Effector memory CD8-positive, alpha-beta T cell (primary cell): ENCODE measurements at regions not wholly inside any gene's neighbourhood (a gene's known extent, or its start where the extent isn't known, plus 50 kb on each side); places are given as distances from the start of the nearest gene placed in this dataset.
"Not testable (repeated sequence)": the region's sequence is repeated elsewhere in the genome, so short reads cannot be mapped to it uniquely, and the experiment has no call there.

ENCODE experiments used
- ATAC-seq: fragments of 150-1000 bp; cut with Tn5 transposase; replicated peaks from 2 replicates; pipeline ENCODE4 v1.10.0; 2021; ENCODE audit warnings: mild to moderate bottlenecking, moderate library complexity
- DNase-seq, 3 experiments: peaks; one replicate each; pipeline ENCODE4 v3.0.0; 2021
- H3K27ac Mint-ChIP-seq, 2 donors: one replicate each; pipeline ENCODE4 v1.8.0; 2022; ENCODE audit warnings: mild to moderate bottlenecking in 2 of 2, mixed read lengths in 2 of 2, moderate library complexity in 2 of 2
- H3K27me3 Mint-ChIP-seq, 2 donors: one replicate each; pipeline ENCODE4 v1.8.0; 2022; ENCODE audit warnings: mixed read lengths in 2 of 2
- H3K36me3 Mint-ChIP-seq: one replicate; pipeline ENCODE4 v1.8.0; 2022; ENCODE audit warnings: mild to moderate bottlenecking, moderate library complexity, mixed read lengths; ENCODE audit not compliant: insufficient read depth
- H3K4me1 Mint-ChIP-seq, 2 donors: one replicate each; pipeline ENCODE4 v1.8.0; 2022; ENCODE audit warnings: low read depth in 2 of 2, mixed read lengths in 2 of 2
- H3K4me3 Mint-ChIP-seq, 2 donors: one replicate each; pipeline ENCODE4 v1.8.0; 2022; ENCODE audit warnings: mild to moderate bottlenecking in 2 of 2, mixed read lengths in 2 of 2, moderate library complexity in 2 of 2
- H3K9me3 Mint-ChIP-seq, 2 donors: one replicate each; pipeline ENCODE4 v1.8.0; 2022; ENCODE audit warnings: mixed read lengths in 2 of 2

GRCh38 chr1:5728663-5729355, 263.4 kb downstream of the NPHP4 start:
- no peak overlapping the region for H3K4me3 Mint-ChIP-seq

DNA sequence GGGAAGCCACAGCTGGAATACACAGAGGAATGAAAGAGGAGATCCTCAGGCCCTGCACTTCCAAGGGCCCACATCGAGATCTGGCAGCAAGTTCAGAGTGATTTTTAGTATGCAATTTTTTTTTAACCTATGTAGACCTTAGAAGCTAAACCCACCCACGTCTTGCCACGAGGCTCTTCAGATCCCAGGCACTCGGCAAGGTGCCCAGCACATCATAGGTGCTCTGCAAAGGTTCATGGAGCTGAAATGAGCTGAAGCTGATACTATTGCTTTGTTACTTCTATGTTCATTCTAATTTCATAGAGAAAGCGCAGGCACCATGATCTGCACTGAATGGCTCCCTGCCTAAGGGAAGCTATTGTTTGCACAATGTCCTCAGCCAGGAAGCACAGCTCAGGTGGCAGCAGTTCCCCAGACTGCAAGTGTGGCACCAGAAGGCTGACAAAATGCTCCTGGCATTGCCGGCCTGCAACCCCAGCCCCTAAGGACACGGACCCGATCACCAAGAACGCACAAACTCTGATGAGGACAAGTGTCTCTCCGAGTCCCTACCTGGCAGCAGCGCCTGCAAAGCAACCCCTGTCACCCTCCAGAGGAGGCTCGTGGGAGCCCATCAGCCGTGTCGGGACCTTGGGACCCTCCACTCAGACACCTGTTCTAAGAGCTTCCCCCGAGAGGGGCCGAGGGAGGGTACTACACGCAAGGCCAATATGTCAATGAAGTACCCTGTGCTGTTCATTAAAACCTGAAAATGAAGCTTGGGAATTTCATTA, 264.2 kb downstream of the NPHP4 start:
- DNase-seq (no peak), ATAC-seq (no peak)
- Mint-ChIP-seq H3K4me3 (no peak overlapping the region), H3K4me1 (no peaks in the 10 kb centered on the region), H3K9me3 (no peaks in the 10 kb centered on the region), H3K27me3 (peaks cover 33 to 60% of the 10 kb centered on the region in 2 donors), H3K36me3 (no peaks in the 10 kb centered on the region), H3K27ac (no peak overlapping the region)

More at GRCh38 chr1:5728663-5729355, 263.4 kb downstream of the NPHP4 start:
- no peaks in the 10 kb centered on the region for H3K9me3 Mint-ChIP-seq
- H3K36me3 Mint-ChIP-seq, result no peaks in the 10 kb centered on the region
- DNase-seq, result no peak
- ATAC-seq, result no peak
- H3K27ac Mint-ChIP-seq, result no peak overlapping the region
- H3K27me3 Mint-ChIP-seq, result peaks cover 36 to 63% of the 10 kb centered on the region in 2 donors
- H3K4me1 Mint-ChIP-seq, result no peaks in the 10 kb centered on the region

DNA sequence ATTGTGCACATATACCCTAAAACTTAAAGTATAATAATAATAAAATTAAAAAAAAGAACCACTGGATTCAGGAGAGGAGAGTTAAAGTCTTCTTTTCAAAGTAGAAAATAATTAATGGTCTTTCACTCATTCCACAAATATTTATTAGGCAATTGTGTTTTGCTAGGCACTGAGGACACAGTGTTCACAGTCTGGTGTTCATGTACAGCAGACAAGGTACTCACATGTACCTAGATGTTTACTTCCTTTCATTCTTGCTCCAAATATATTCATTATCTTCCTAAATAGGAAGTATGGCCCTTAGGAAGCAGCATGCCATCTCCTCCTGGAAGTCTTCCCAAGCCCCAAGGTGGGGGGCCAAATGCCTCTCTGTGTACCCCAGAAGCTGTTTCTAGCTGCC, 265.0 kb downstream of the NPHP4 start:
- H3K4me3 Mint-ChIP-seq, result no peak overlapping the region
- H3K27ac Mint-ChIP-seq, result no peak overlapping the region
- no peaks in the 10 kb centered on the region for H3K36me3 Mint-ChIP-seq
- no peaks in the 10 kb centered on the region for H3K4me1 Mint-ChIP-seq
- no peak for ATAC-seq
- no peak for DNase-seq
- H3K27me3 Mint-ChIP-seq, result peaks cover 33 to 60% of the 10 kb centered on the region in 2 donors
- H3K9me3 Mint-ChIP-seq, result no peaks in the 10 kb centered on the region

- not testable (repeated sequence) for DNase-seq, H3K9me3 Mint-ChIP-seq, H3K4me1 Mint-ChIP-seq, H3K27ac Mint-ChIP-seq, H3K36me3 Mint-ChIP-seq, ATAC-seq, H3K4me3 Mint-ChIP-seq
- H3K27me3 Mint-ChIP-seq, result peaks cover 33 to 60% of the 10 kb centered on the region in 2 donors
These were observed 265.5 kb downstream of the NPHP4 start for GRCh38 chr1:5726586-5727184.

DNA sequence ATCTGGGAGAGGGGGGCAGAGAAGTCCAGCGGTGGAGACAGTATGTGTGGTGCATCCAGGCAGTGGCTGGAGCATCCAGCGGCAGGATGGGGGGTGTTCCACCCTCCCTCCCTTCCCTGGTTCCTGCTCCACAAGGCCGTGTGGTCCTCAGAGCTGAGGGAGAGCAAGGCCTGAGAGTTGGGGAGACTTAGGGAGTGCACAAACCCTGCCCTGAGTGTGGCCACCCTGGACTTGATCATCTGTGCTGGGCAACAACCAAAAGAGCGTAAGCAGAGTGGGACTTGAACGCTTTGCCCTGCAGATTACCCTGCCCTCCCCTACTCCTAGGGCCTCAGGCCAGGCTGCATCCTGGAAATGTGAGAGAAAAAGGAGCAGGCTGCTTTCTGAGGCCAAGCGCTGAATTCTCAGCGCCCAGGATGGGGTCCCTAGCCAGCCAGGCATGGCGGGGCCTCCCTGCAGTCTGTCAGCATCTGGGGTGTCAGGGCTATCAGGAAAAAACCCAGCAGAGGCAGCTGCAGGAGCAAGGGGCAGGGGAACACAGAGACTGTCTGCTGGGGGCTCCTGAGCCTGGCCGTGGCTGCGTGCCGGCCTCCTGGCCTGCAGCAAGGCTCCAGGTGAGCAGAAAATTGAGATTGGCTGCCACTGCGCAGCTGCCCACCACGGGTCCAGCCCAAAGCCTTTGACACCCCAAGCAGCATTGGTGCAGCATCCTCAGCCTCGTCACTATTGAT, 266.2 kb downstream of the NPHP4 start:
- Mint-ChIP-seq H3K9me3 (no peaks in the 10 kb centered on the region), H3K36me3 (no peaks in the 10 kb centered on the region), H3K4me3 (no peak overlapping the region), H3K4me1 (no peaks in the 10 kb centered on the region), H3K27ac (no peak overlapping the region), H3K27me3 (peaks cover 33 to 60% of the 10 kb centered on the region in 2 donors)
- no peak for DNase-seq
- ATAC-seq, result no peak

DNA sequence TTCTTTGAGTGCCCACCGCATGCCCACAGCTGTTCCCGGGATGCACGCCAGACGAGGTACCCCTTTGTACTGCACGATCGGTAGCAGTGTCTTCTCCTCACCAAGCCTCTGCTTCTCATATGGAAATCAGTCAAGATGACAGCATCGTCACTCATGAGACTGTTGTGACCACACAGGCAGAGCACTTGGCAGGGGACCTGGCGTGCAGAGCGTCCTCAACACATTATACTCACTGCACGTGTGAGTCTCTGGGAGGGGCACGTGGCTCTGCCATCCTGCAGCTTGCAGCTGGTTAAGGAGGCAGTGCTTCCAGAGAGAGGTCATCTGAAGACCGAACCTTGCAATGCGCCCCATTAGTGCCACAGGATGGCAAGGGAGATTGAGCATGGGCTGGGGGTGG, 266.8 kb downstream of the NPHP4 start:
- Mint-ChIP-seq H3K27me3 (peaks cover 33 to 59% of the 10 kb centered on the region in 2 donors), H3K27ac (no peak overlapping the region), H3K36me3 (no peaks in the 10 kb centered on the region), H3K4me3 (no peak overlapping the region), H3K9me3 (no peaks in the 10 kb centered on the region), H3K4me1 (no peaks in the 10 kb centered on the region)
- ATAC-seq (no peak), DNase-seq (no peak)

DNA sequence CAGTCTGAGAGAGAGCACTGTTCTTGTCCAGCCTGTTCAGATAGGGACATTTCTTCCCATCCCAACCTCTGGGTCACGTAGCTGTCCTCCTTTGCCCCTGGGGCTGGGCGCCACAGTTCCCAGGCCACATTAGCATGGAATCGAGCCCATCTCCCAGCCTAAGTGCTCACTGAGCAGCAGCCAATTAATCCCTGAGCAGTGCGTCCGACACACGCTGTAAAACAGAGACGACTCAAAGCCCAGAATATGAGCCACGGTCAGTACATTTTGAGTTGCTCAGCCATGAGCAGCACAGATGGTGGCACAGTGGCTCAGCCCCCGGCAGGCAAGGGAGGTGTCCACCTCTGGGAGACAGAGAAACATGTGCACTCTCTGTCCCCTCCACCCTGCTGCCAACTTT, 267.4 kb downstream of the NPHP4 start:
- ATAC-seq (no peak), DNase-seq (no peak)
- Mint-ChIP-seq H3K4me1 (no peaks in the 10 kb centered on the region), H3K4me3 (no peak overlapping the region), H3K27me3 (peaks cover 27 to 53% of the 10 kb centered on the region in 2 donors), H3K36me3 (no peaks in the 10 kb centered on the region), H3K27ac (no peak overlapping the region), H3K9me3 (no peaks in the 10 kb centered on the region)

DNA sequence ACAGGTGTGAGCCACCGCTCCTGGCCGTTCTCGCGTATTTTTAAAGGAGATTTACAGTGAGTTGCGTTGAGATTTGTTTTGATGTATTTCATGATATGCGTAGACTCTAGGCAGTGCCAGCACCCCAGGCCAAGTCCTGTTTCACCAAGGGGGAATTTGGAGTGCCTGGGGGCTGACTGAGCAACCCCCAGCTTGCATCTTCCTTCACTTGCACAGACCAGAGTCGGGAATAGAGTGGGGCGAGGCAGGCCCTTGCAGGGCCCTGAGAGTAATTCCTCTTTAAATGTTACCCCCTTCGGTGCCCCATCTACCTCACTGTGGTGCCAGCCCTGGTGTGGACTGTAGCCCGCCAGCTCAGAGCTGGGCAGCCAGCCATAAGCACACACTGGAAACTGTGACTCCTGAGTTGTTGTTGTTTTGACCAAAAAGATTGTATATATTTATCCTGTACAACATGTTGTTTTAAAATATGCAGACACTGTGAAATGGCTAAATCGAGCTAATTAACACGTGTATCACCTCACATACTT, 269.5 kb downstream of the NPHP4 start:
- H3K27me3 Mint-ChIP-seq, result peaks cover 26 to 53% of the 10 kb centered on the region in 2 donors
- H3K4me3 Mint-ChIP-seq, result no peak overlapping the region
- DNase-seq (no peak), ATAC-seq (no peak)
- H3K9me3 Mint-ChIP-seq, result no peaks in the 10 kb centered on the region
- no peak overlapping the region for H3K27ac Mint-ChIP-seq
- H3K4me1 Mint-ChIP-seq, result no peaks in the 10 kb centered on the region
- H3K36me3 Mint-ChIP-seq, result no peaks in the 10 kb centered on the region

- Mint-ChIP-seq H3K36me3 (no peaks in the 10 kb centered on the region), H3K27ac (peak overlapping the region in 1 of 2 donors; percentile 35), H3K4me1 (no peaks in the 10 kb centered on the region), H3K4me3 (no peak overlapping the region), H3K27me3 (peaks cover 25 to 56% of the 10 kb centered on the region in 2 donors), H3K9me3 (no peaks in the 10 kb centered on the region)
- ATAC-seq (no peak), DNase-seq (no peak)
These were observed 270.5 kb downstream of the NPHP4 start for GRCh38 chr1:5721634-5722215.

- no peak overlapping the region for H3K4me3 Mint-ChIP-seq
- ATAC-seq (no peak), DNase-seq (no peak)
- H3K4me1 Mint-ChIP-seq, result no peaks in the 10 kb centered on the region
- H3K27me3 Mint-ChIP-seq, result peaks cover 24 to 61% of the 10 kb centered on the region in 2 donors
- H3K27ac Mint-ChIP-seq, result no peak overlapping the region
- no peaks in the 10 kb centered on the region for H3K9me3 Mint-ChIP-seq
- no peaks in the 10 kb centered on the region for H3K36me3 Mint-ChIP-seq
These were observed 271.3 kb downstream of the NPHP4 start for GRCh38 chr1:5720936-5721335.

DNA sequence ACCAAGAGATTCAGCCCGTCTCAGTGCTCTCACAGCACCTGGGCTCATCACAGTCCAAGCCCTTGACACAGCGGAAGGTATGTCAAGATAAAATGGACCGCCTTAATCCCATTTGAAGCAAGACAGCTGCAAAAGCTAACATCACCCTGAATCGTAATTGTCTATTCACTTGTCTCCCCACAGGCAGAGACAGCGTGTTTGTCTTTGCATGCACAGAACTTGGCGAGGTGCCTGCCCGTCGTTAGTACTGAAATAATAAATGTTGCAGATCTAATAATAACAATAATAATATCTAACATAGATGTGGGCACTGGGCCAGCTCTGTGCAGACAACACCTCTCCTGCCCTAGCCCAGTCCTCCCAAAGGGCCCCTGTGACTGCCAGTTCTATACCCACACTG, 271.7 kb downstream of the NPHP4 start:
- Mint-ChIP-seq H3K4me1 (no peaks in the 10 kb centered on the region), H3K4me3 (no peak overlapping the region), H3K27ac (no peak overlapping the region), H3K36me3 (no peaks in the 10 kb centered on the region), H3K9me3 (peaks cover 0 to 1% of the 10 kb centered on the region in 2 donors), H3K27me3 (peaks cover 21 to 61% of the 10 kb centered on the region in 2 donors)
- DNase-seq (no peak), ATAC-seq (no peak)

DNA sequence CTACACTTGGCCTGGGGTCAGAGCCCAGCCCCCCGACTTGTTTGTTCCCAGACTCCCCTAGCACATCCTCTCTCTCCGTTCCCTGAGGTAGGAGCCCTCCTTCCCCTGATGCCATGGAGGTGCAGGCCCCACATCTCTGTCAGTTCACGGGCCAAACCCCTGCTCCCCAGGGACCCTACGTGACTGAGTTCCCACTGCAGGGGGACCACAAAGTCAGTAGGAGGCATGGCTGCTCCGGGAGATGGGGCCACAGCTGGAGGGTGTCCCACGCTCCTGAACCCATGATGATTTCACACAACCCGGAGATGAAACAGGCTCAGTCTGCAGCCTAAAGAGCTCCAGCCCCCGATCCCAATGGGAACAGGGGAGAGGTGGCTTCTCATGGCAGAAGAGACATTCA, 272.2 kb downstream of the NPHP4 start:
- Mint-ChIP-seq H3K4me1 (no peaks in the 10 kb centered on the region), H3K4me3 (no peak overlapping the region), H3K36me3 (no peaks in the 10 kb centered on the region), H3K9me3 (peaks cover 0 to 1% of the 10 kb centered on the region in 2 donors), H3K27me3 (peaks cover 17 to 61% of the 10 kb centered on the region in 2 donors), H3K27ac (no peak overlapping the region)
- ATAC-seq, result no peak
- DNase-seq, result no peak
